Naive thymus-derived CD8-positive, alpha-beta T cell (primary cell): ENCODE measurements at regions not wholly inside any gene's neighbourhood (a gene's known extent, or its start where the extent isn't known, plus 50 kb on each side); places are given as distances from the start of the nearest gene placed in this dataset.

Experiments used
- ATAC-seq, 2 donors: fragments of 150-1000 bp; cut with Tn5 transposase in 1 of 2; sonication (Bioruptor Pico), chemical (Tn5 transposase) in 1 of 2; 1 replicate in 1 of 2; 2 replicates in 1 of 2; pipeline ENCODE4 v1.10.0; 2021; ENCODE audit warnings: mild to moderate bottlenecking in 2 of 2, moderate library complexity in 2 of 2
- POLR2A ChIA-PET: fragments of 350-600 bp; sonication (Branson Sonifier 250); formaldehyde crosslinking; loops from one replicate; lab custom pipeline; 2021; ENCODE audit warnings: antibody characterized with exemption; lab: Charles Lee
- DNase-seq, 10 donors: peaks; one replicate each; pipeline versions ENCODE4 v3.0.0 to v3.0.0-alpha.2; 2020 to 2022
- H3K27ac Mint-ChIP-seq, 10 donors: one replicate each; pipeline ENCODE4 v1.8.0; 2020 to 2022; ENCODE audit warnings: mild to moderate bottlenecking in 10 of 10, mixed read lengths in 10 of 10, moderate library complexity in 4 of 10, inconsistent platforms in 1 of 10
- H3K27me3 Mint-ChIP-seq, 5 donors: one replicate each; pipeline ENCODE4 v1.8.0; 2021 to 2022; ENCODE audit warnings: mixed read lengths in 5 of 5
- H3K36me3 Mint-ChIP-seq, 3 donors: one replicate each; pipeline ENCODE4 v1.8.0; 2020 to 2022; ENCODE audit warnings: mixed read lengths in 3 of 3, mild to moderate bottlenecking in 2 of 3, inconsistent platforms in 1 of 3
- H3K4me1 Mint-ChIP-seq, 4 donors: one replicate each; pipeline ENCODE4 v1.8.0; 2021 to 2022; ENCODE audit warnings: mixed read lengths in 4 of 4
- H3K4me3 Mint-ChIP-seq, 10 donors: one replicate each; pipeline ENCODE4 v1.8.0; 2020 to 2022; ENCODE audit warnings: mild to moderate bottlenecking in 10 of 10, mixed read lengths in 10 of 10, moderate library complexity in 6 of 10, inconsistent platforms in 1 of 10
- H3K9me3 Mint-ChIP-seq, 9 donors: one replicate each; pipeline ENCODE4 v1.8.0; 2020 to 2022; ENCODE audit warnings: mixed read lengths in 9 of 9, mild to moderate bottlenecking in 3 of 9, inconsistent platforms in 1 of 9, moderate library complexity in 1 of 9

- no peak for DNase-seq
- peaks cover 9 to 68% (median 22%) of the 10 kb centered on the region in 5 donors for H3K27me3 Mint-ChIP-seq
These were observed 105.4 kb downstream of the TTC8 start for GRCh38 chr14:88929656-88930436.

GRCh38 chr14:88931321-88932110 is 107.1 kb downstream of the TTC8 start:
- Mint-ChIP-seq H3K4me3 (no peak overlapping the region), H3K4me1 (no peaks in the 10 kb centered on the region), H3K9me3 (peaks cover 0 to 24% (median 8%) of the 10 kb centered on the region in 9 donors), H3K27ac (no peak overlapping the region), H3K36me3 (peaks cover 0 to 9% (median 2%) of the 10 kb centered on the region in 3 donors), H3K27me3 (peaks cover 3 to 63% (median 20%) of the 10 kb centered on the region in 5 donors)
- POLR2A ChIA-PET: no interaction called here
- DNase-seq (no peak), ATAC-seq (no peak)

More at GRCh38 chr14:88929656-88930436, 105.4 kb downstream of the TTC8 start:
- Mint-ChIP-seq H3K9me3 (peaks cover 0 to 27% (median 8%) of the 10 kb centered on the region in 9 donors), H3K4me1 (no peaks in the 10 kb centered on the region), H3K4me3 (no peak overlapping the region), H3K36me3 (peaks cover 0 to 18% (median 2%) of the 10 kb centered on the region in 3 donors), H3K27ac (no peak overlapping the region)
- POLR2A ChIA-PET: no interaction called here
- ATAC-seq: no peak

- no peak for DNase-seq
- peaks cover 0 to 9% (median 2%) of the 10 kb centered on the region in 3 donors for H3K36me3 Mint-ChIP-seq
- no peak overlapping the region for H3K27ac Mint-ChIP-seq
- H3K4me3 Mint-ChIP-seq: no peak overlapping the region
- H3K4me1 Mint-ChIP-seq: no peaks in the 10 kb centered on the region
- POLR2A ChIA-PET: no interaction called here
- peaks cover 2 to 48% (median 20%) of the 10 kb centered on the region in 5 donors for H3K27me3 Mint-ChIP-seq
- H3K9me3 Mint-ChIP-seq: peaks cover 0 to 23% (median 8%) of the 10 kb centered on the region in 9 donors
- no peak for ATAC-seq
These were observed 108.7 kb downstream of the TTC8 start for GRCh38 chr14:88933191-88933590.

- Mint-ChIP-seq H3K4me3 (no peak overlapping the region), H3K27ac (no peak overlapping the region), H3K9me3 (peaks cover 0 to 14% (median 5%) of the 10 kb centered on the region in 9 donors), H3K4me1 (no peaks in the 10 kb centered on the region), H3K27me3 (peaks cover 3 to 47% (median 21%) of the 10 kb centered on the region in 5 donors), H3K36me3 (peaks cover 0 to 9% (median 2%) of the 10 kb centered on the region in 3 donors)
- POLR2A ChIA-PET: no interaction called here
- ATAC-seq (no peak), DNase-seq (no peak)
These were observed 109.9 kb downstream of the TTC8 start for GRCh38 chr14:88934351-88934806.

- H3K4me1 Mint-ChIP-seq: no peaks in the 10 kb centered on the region
- POLR2A ChIA-PET: no interaction called here
- peaks cover 3 to 53% (median 28%) of the 10 kb centered on the region in 5 donors for H3K27me3 Mint-ChIP-seq
- peaks cover 0 to 2% (median 2%) of the 10 kb centered on the region in 3 donors for H3K36me3 Mint-ChIP-seq
- ATAC-seq (no peak), DNase-seq (no peak)
- H3K9me3 Mint-ChIP-seq: peaks cover 0 to 7% (median 0%) of the 10 kb centered on the region in 9 donors
- no peak overlapping the region for H3K27ac Mint-ChIP-seq
- H3K4me3 Mint-ChIP-seq: no peak overlapping the region
These were observed 110.6 kb downstream of the TTC8 start for GRCh38 chr14:88935083-88935482.

GRCh38 chr14:88937706-88938105 is 113.3 kb downstream of the TTC8 start:
- H3K27me3 Mint-ChIP-seq: peaks cover 3 to 39% (median 26%) of the 10 kb centered on the region in 5 donors
- ATAC-seq: no peak
- no peaks in the 10 kb centered on the region for H3K4me1 Mint-ChIP-seq
- no peak overlapping the region for H3K4me3 Mint-ChIP-seq
- POLR2A ChIA-PET: no interaction called here
- H3K36me3 Mint-ChIP-seq: no peaks in the 10 kb centered on the region
- no peak overlapping the region for H3K27ac Mint-ChIP-seq
- DNase-seq: no peak
- peaks cover 0 to 5% (median 0%) of the 10 kb centered on the region in 9 donors for H3K9me3 Mint-ChIP-seq

- Mint-ChIP-seq H3K4me1 (no peaks in the 10 kb centered on the region), H3K27me3 (peaks cover 8 to 50% (median 30%) of the 10 kb centered on the region in 5 donors), H3K27ac (no peak overlapping the region), H3K4me3 (no peak overlapping the region), H3K9me3 (peaks cover 0 to 11% (median 3%) of the 10 kb centered on the region in 9 donors), H3K36me3 (peaks cover 0 to 2% (median 0%) of the 10 kb centered on the region in 3 donors)
- DNase-seq (no peak), ATAC-seq (no peak)
- POLR2A ChIA-PET: no interaction called here
These were observed 116.2 kb downstream of the TTC8 start for GRCh38 chr14:88940671-88941070.

- no peak for DNase-seq
- Mint-ChIP-seq H3K36me3 (peaks cover 0 to 2% (median 0%) of the 10 kb centered on the region in 3 donors), H3K27ac (no peak overlapping the region), H3K4me1 (no peaks in the 10 kb centered on the region), H3K27me3 (peaks cover 8 to 54% (median 35%) of the 10 kb centered on the region in 5 donors), H3K4me3 (no peak overlapping the region), H3K9me3 (peaks cover 0 to 11% (median 3%) of the 10 kb centered on the region in 9 donors)
- POLR2A ChIA-PET: no interaction called here
- no peak for ATAC-seq
These were observed 117.0 kb downstream of the TTC8 start for GRCh38 chr14:88941414-88941813.

- POLR2A ChIA-PET: no interaction called here
- DNase-seq: no peak
- peaks cover 8 to 78% (median 36%) of the 10 kb centered on the region in 5 donors for H3K27me3 Mint-ChIP-seq
- H3K36me3 Mint-ChIP-seq: peaks cover 0 to 18% (median 8%) of the 10 kb centered on the region in 3 donors
- H3K27ac Mint-ChIP-seq: no peak overlapping the region
- ATAC-seq: no peak
- H3K4me1 Mint-ChIP-seq: no peaks in the 10 kb centered on the region
- H3K9me3 Mint-ChIP-seq: peaks cover 5 to 31% (median 23%) of the 10 kb centered on the region in 9 donors
- H3K4me3 Mint-ChIP-seq: no peak overlapping the region
These were observed 123.5 kb downstream of the TTC8 start for GRCh38 chr14:88947646-88948598.

- POLR2A ChIA-PET: no interaction called here
- Mint-ChIP-seq H3K9me3 (peaks cover 5 to 33% (median 21%) of the 10 kb centered on the region in 9 donors), H3K4me1 (no peaks in the 10 kb centered on the region), H3K36me3 (peaks cover 0 to 21% (median 6%) of the 10 kb centered on the region in 3 donors), H3K27ac (no peak overlapping the region), H3K27me3 (peaks cover 3 to 56% (median 26%) of the 10 kb centered on the region in 5 donors), H3K4me3 (no peak overlapping the region)
- no peak for DNase-seq
- no peak for ATAC-seq
These were observed 125.6 kb downstream of the TTC8 start for GRCh38 chr14:88950069-88950468.

- peaks cover 5 to 34% (median 21%) of the 10 kb centered on the region in 9 donors for H3K9me3 Mint-ChIP-seq
- H3K27me3 Mint-ChIP-seq: peaks cover 3 to 43% (median 19%) of the 10 kb centered on the region in 5 donors
- peaks cover 0 to 21% (median 6%) of the 10 kb centered on the region in 3 donors for H3K36me3 Mint-ChIP-seq
- DNase-seq: no peak
- no peak for ATAC-seq
- no peak overlapping the region for H3K4me3 Mint-ChIP-seq
- POLR2A ChIA-PET: no interaction called here
- H3K27ac Mint-ChIP-seq: no peak overlapping the region
- no peaks in the 10 kb centered on the region for H3K4me1 Mint-ChIP-seq
These were observed 126.9 kb downstream of the TTC8 start for GRCh38 chr14:88951370-88951769.

GRCh38 chr14:88952901-88953300 is 128.4 kb downstream of the TTC8 start:
- POLR2A ChIA-PET: no interaction called here
- Mint-ChIP-seq H3K36me3 (peaks cover 0 to 21% (median 6%) of the 10 kb centered on the region in 3 donors), H3K4me3 (no peak overlapping the region), H3K4me1 (no peaks in the 10 kb centered on the region), H3K9me3 (peaks cover 5 to 34% (median 20%) of the 10 kb centered on the region in 9 donors), H3K27me3 (peaks cover 4 to 46% (median 21%) of the 10 kb centered on the region in 5 donors), H3K27ac (no peak overlapping the region)
- ATAC-seq (no peak), DNase-seq (no peak)
